PFSK-1 (cell line): ENCODE measurements at regions not wholly inside any gene's neighbourhood (a gene's known extent, or its start where the extent isn't known, plus 50 kb on each side); places are given as distances from the start of the nearest gene placed in this dataset.

Experiments used
- POLR2AphosphoS5 ChIP-seq: IDR thresholded peaks from 2 replicates; pipeline ENCODE4 v1.6.1; 2012; ENCODE audit warnings: low read depth, mild to moderate bottlenecking, control low read depth, low read length, moderate library complexity
- TAF1 ChIP-seq: IDR thresholded peaks from 2 replicates; pipeline ENCODE4 v1.6.1; 2012; ENCODE audit warnings: low read length, control low read depth, borderline replicate concordance; ENCODE audit not compliant: insufficient read depth

DNA sequence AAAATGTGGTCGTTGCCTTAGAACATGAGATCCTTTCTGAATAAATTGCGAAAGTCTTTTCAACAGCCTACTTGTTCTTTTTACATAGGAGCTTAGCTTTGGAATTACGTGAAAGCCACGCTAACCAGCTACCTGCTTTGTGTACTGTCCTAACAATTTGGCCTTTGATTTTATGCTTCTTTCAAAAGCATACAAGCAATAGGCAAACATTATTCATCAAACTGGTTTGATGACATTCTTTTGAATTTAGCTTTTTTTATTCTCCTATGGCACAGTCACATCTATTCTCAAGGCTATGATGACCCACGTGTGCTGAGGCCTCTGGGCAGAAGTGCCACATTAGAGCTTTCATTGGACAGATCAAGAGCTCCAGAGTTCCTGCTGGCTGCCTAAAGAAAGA, 178.0 kb upstream of the DPT start:
- no peak for TF ChIP-seq POLR2AphosphoS5
- TF ChIP-seq TAF1: no peak
